GM21526 (cell line): ENCODE measurements at regions not wholly inside any gene's neighbourhood (a gene's known extent, or its start where the extent isn't known, plus 50 kb on each side); places are given as distances from the start of the nearest gene placed in this dataset.
"Not testable (repeated sequence)": the region's sequence is repeated elsewhere in the genome, so short reads cannot be mapped to it uniquely, and the experiment has no call there.

ENCODE experiments used
- ATAC-seq: cut with Tn5 transposase; IDR thresholded peaks from one replicate; pipeline ENCODE4 v1.9.1; 2021; ENCODE audit warnings: moderate library complexity; ENCODE audit not compliant: unreplicated experiment, low FRiP score

DNA sequence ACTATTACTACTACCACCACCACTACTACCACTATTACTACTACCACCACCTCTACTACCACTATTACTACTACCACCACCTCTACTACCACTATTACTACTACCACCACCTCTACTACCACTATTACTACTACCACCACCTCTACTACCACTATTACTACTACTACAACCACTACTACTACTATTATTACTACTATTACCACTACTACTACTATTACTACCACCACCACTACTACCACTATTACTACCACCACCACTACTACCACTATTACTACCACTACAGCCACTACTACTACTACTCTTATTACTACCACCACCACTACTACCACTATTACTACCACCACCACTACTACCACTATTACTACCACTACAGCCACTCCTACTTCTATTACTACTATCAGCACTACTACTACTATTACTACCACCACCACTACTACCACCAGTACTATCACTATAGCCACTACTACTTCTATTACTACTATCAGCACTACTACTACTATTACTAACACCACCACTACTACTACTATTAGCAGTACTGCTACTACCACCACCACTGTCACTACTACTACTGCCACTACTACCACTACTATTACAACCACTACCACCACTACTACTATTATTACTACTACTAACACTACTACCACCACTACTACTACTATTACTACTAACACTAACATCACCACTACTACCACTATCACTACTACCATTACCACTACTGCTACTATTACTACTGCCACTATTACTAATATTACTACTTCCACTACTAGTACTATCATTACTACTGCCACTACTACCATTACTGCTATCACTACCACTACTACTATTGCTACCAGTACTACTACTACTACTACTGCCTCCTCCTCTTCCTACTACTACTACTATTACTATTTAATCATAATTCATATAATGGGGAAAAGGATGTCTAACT is 669.2 kb upstream of the SOX11 start:
- not testable (repeated sequence) for ATAC-seq

DNA sequence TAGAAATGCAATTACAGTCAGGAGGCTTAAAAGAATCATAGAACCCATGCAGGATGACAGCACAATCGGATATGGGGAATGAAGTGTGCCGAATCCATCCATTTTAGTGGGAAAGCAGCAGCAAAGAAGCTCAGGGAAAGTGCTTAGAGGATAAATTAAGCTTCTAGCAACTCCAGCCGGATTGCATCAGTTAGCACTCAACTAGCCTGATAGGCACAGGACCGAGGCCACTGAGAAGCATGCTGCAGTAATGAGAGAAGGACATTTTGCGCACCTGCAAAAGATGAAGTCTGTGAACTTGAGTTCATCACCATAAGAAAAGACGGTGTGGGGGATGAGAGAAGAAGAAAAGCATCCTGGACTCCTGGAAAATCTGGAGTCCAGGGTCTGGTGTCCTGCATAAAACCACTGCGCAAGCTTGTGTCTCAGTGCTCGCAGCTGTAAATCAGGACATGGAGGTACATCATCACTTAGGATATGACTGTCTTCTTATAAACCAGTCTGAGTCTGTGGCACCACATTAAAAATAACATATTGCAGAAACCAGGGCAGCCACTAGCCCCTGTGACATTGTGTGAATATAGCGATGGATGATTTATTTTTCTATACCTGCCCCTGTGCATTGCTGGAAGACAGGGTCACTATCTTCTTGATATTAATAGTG is 665.5 kb upstream of the SOX11 start:
- ATAC-seq: no peak

DNA sequence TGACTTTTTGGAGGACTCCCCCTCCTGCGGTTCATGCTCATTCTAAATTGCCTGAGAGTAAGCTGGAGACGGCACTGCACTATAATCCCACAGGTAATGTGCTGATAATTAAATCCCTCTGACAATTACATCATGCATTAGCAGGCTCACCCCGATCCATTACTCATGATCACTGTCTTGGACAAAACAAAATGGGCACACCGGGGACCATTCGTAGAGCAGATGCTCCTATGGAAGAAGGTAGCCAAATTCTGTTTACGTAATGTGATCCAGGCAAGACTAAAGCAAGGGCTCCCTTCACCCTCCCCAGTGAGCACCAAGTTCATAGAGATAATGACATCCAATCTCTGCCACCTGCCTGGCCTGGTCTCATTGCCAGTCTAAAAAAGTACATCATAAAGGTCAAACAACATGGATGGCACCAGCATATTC is 657.1 kb upstream of the SOX11 start:
- no peak for ATAC-seq

DNA sequence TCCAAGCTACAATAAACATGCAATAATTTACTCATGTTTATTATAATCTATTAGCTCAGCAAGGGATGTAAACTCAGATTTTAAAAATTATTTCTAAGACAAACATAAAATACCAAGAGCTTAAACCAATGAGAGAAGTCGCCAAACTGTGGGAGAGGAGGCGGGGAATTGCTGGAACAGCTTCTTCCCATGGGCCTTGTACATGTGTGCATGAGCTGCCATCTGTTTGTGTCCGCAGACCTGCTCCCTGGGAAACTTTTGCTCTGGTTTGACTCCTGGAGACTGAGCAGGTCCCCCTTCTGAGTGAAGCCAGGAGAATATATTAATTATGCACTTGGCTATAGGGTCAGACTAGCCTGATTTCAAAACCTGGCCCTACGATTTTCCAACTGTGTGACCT is 655.9 kb upstream of the SOX11 start:
- no peak for ATAC-seq

DNA sequence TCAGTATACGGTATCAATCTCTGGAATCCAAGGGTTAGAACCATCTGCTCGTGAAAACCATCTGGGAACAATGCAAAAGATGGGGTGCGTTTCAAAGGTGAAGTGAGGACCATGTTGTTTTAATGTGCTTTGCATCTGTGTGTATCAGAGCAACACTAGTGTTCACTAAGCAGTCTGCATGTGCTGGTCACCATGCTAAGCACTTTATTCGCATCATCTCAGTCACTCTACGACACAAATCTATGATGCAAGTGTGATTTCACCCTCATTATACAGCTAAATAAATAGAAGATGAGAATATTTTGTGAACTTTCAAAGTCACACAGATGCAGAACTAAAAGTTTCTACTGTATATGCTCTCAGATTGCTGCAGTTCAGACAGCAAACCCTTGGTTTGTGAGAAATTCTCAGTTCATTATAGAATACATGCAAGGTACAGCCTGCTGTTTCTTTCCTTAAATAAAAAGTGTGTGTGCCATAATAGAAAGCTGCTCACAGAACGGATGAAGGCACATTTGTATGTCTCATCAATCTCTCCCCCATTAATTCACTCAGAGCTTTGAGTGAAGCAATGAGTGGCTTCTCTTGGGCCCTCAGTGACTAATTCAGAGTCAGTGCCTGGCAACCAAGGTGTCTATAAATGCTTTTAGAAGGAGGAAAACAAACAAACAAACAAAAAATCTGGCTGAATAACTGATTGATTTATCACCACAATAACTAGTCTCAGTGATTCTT is 652.8 kb upstream of the SOX11 start:
- ATAC-seq: no peak

DNA sequence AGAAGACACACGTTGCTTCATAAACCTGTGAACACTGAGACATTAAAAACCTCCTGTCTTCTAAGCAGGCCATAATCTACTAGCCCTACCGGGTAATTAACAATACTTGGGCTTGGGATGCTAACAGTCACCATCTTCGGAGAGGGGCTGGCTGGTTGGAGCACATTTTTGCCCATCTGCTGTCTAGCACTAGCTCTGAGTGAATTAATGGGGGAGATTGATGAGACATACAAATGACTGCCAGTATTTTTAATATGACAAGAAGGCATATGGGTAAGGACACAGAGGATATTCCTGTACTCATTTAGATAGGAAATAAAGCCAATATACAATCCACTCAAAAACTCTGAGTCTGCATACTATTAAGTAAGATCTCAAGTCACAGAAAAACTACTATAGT is 651.6 kb upstream of the SOX11 start:
- no peak for ATAC-seq

DNA sequence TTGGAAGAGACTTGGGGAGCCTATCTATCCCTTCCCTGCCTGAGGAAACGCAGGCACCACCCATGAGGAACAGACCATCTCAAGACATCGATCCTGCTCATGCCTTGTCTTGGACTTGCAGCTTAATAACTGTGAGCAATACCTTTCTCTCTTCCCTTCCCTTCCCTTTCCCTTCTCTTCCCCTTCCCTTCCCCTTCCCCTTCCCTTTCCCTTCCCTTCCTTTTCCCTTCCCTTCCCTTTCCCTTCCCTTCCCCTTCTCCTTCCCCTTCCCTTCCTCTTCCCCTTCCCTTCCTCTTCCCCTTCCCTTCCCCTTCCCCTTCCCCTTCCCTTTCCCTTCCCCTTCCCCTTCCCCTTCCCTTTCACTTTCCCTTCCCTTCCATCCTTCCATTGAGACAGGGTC is 650.7 kb upstream of the SOX11 start:
- no peak for ATAC-seq

DNA sequence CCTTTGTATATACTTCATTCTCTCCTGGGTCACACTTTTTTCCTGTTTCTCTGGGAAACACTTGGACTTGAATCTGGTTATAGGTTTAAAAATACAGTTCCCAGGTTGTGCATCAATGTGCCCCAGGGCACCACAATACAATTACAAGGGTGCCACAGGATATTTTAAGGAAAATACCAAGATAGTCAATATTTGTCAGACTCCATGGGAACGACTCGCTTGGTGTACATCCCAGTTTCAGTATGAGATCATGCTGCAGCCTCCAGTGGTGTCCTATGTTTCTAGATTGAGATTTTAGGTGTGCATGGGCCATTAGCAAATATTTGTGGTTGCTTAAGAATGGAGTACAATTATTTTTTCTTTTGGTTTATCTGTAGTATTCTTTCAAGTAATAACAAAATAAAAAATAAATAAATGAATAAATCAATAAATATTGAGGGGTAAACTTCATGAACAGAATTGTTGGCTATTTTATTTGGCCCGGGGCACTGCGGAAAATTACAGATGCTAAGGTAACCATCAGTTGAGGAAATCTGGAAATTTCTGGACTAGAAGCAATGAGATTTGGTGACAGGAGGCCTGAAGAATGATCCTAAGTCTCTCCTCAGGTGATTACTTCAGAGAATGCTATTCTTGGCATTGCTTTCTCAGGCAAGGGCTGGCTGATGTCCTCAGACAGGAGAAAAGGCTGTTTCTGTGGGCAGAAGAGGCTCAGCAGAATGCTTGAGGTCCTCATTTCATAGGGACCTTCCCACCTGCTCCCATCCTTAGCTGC is 649.3 kb upstream of the SOX11 start:
- ATAC-seq: no peak

DNA sequence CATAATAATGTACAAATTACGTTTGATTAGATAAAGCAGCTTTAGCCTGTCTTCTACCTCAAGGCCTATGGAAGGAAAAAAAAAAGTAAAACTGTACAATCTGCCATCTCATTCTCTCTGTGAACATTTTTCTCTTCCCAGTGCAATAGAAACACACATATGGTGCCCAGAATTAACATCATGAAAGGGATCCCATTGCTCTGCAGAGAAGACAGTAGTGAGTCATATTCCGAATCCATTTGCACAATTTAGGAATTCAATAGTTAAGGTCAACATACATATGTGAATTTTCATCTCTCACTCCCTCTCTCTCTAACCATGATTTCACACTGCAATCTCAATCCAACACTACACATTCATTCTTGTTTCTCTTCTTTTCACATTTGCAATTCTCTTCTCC is 640.9 kb upstream of the SOX11 start:
- no peak for ATAC-seq

DNA sequence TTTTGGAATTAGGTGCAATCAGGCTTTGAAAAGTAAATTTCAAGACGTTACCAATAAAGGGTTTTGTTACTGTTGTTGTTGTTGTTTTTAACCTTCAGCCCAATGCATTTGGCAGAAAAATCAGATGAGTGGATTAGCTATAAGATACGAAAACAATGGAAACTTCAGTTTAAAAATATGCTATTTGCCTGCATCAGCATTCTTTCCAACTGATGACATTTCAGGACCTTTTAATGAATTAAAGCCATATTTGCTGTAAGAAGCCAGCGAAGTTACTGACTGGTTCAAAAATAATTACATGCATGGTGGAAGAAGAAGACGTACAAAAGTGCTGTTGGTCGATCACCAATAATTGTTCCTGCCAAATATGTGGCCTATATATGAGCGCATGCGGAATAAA is 639.3 kb upstream of the SOX11 start:
- no peak for ATAC-seq

DNA sequence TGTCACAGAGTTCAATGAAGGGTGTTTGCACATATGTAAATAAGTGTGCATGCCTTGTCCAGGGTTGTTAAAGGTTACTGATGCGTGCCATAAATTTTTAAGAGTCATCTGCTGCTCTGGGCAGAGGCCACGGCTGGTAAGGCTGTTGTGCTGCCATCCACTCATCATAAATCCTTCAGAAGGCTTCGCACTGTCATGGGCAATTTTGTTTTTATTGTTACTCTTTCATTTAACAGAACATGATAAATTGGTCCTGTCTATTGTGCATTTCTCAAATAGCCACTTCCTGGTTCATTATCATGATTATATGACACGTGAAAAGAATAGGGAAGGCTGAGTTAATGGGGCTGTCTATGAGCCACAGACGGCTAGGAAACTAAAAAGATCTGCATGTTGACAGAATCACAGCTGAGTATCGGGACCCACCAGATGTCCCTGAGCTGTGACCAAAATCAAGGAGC is 634.3 kb upstream of the SOX11 start:
- ATAC-seq: no peak

DNA sequence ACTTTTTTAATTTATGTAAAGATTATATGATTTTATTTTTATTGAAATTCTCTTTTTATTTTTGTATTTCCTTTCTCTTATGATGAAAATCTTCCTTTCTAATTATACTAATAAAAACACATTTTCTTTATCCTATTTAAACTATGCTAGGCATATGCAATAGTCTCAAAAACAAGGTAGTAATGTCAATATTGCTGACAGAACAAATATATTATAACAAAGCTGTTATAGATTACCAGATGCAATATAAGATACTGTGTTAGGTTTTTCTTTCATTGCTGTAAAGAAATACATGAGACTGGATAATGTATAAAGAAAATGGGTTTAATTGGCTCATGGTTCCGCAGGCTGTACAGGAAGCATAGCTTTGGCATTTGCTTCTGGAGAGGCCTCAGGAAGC is 631.2 kb upstream of the SOX11 start:
- ATAC-seq: no peak

DNA sequence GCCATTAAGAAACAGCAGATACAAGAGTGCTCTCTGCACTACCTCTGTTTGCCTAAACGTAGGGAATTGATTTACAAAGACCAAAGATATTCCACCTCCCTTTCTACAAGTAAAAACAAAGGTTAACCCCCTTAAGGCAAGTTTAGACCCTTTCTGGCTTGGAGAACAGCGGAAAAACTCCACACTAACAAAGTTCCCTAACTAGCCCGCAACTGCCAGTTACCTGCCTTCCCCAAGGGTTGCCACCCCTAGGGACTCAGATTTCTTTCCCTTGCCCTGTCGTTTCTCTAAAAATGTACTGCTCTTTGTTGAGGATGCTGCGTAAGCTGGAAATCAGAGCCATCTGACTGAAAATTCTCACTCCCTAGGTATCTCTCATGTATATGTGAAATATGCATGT is 627.5 kb upstream of the SOX11 start:
- ATAC-seq: no peak

DNA sequence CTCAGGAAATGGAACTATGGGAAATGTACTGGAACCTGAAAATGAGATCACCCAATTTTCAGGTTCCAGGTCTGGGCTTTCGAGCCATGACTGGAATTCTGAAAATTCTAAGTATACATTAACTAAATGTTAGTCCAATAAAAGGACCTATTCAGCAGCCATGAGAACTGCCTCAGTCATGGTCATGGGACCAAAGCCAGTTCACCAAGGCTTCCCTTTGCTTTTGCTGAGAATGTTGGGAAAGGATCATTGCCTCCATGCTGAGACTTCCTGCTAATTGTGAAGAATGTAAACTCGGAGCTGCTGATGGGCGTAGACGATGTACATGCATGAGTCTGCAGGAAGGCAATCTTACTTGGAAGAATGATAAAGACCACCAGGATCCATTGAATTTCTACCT is 624.4 kb upstream of the SOX11 start:
- no peak for ATAC-seq

DNA sequence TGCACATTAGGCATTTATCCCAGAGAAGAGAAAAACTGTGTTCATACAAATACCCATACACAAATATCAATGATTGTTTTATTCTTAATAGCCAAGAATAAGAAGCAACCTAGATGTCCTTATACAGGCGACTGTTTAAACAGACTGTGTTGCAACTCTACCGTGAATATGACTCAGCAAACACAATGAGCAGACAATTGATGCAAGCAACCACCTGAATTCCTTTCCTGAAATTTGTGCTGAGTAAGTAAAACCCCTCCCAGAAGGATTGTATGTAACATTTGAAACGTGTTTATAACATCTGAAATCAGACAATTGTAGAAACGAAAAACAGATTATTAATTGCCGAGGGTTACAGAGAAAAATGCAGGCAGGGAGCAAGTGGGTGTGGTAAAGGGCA is 621.9 kb upstream of the SOX11 start:
- ATAC-seq: no peak

DNA sequence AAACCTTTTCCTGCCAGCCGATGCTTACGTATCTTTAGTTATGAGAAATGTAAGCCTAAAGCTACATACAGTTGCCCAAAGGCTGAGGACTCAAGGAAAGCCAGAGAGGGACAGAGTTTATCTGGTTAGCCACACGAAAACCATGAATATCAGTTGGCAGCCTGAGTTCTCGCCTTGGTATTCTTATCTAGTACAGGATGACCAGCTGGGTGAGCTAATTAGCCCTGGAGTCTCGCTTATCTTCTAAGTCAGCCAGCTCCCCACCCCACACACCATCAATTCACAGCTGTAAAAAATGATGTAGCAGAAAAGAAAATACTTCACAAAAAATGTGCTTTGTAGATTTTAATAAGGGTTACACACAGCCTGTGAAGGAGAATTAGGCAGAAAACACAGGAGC is 617.5 kb upstream of the SOX11 start:
- ATAC-seq: no peak

DNA sequence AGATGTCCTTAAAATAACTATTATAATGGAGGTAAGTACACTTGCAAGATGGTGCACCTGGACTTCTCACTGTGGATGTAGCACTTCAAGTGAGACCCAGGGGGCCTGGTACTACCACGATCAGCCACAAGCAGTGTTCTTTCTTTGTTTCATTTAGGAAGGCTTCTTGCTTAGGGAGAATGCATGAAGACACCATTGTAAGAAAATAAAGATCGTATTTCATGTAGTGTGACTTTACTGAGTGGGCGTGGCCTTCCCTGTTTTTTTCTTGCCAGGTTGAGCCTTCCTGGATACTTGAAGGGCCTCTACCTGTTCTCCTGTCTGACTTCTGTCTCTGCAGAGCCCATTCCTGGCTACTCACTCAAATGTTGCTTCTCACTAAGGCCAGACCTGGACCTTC is 615.6 kb upstream of the SOX11 start:
- no peak for ATAC-seq

DNA sequence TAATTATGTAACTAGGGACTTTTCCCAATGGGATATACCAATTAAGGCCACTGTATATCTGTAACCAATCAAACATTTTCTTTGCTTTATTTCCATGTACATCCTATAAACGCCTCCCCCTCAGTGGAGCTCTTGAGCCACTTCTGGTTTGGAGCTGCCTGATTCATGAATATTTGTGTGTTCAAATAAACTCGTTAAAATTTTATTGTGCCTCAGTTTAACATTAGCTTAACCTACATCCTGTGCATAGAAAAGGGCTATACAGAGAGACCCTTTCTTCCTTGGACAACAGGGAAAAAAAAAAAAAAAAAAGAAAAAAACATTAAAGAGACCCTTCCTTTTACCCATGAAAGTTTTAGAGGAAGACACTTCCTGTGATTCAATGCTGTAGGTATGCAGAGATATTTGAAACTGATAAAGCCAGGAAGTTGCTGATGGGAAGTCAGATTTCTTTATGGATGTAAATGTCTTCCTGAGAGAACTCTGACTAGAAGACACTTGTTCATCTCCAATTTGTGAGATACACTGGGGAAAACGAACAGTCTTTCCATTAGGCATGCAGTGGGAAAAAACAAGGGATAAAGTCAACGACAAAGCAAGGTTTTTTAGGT is 614.6 kb upstream of the SOX11 start:
- ATAC-seq: no peak

DNA sequence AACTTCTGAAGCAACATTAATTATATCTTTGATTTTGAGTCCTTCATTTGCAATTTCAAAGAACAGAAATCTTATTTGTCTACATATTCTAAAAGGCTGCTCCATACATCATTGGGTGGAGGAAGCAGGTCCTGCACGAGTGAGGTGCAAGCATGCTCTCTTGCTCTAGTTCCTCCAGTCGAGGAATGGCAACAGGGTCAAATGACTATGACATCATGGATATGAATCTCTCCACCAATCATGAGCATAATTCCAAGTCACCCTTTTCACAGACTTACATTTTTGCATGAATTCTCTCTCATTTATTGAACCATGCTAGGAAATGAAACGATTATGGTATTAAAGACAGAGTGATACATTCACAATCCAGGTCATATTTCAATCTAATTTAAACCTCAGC is 608.8 kb upstream of the SOX11 start:
- no peak for ATAC-seq

DNA sequence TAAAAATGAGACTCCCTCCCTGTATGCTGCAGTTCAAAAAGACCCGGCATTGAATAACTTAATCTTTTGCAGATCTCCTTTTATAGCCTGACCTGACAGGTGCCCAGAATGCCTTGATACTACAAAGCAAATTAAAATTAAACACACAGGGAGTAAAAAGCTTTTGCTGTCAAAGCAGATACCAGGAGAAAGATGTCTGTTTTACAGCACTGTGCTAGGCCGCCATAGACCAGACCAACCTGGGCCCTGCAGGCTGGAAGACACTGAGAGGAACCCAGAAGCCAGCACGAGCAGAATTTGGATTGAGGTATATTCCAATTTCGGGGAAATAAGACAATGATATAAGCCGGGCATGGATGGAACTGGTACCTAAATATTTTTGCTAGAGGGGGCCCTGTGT is 602.8 kb upstream of the SOX11 start:
- no peak for ATAC-seq
